GM04504 (cell line): ENCODE measurements at regions not wholly inside any gene's neighbourhood (a gene's known extent, or its start where the extent isn't known, plus 50 kb on each side); places are given as distances from the start of the nearest gene placed in this dataset.

Source experiments
- DNase-seq: peaks from one replicate; pipeline ENCODE4 v3.0.0-alpha.2; 2012; ENCODE audit warnings: low read depth

- no peak for DNase-seq
Measured at GRCh38 chr13:73449252-73449651, 390.4 kb downstream of the KLF5 start.

GRCh38 chr13:73440296-73440895 lies 381.6 kb downstream of the KLF5 start:
- DNase-seq: no peak

- DNase-seq: no peak
Measured at GRCh38 chr13:73433890-73434289, 375.1 kb downstream of the KLF5 start.

GRCh38 chr13:73433458-73433857 lies 374.7 kb downstream of the KLF5 start:
- DNase-seq: no peak

- no peak for DNase-seq
Measured at GRCh38 chr13:73429701-73430100, 370.9 kb downstream of the KLF5 start.

GRCh38 chr13:73428706-73429105 lies 369.9 kb downstream of the KLF5 start:
- DNase-seq: no peak

GRCh38 chr13:73428137-73428536 lies 369.3 kb downstream of the KLF5 start:
- no peak for DNase-seq

- DNase-seq: no peak
Measured at GRCh38 chr13:73422973-73423372, 364.2 kb downstream of the KLF5 start.

GRCh38 chr13:73421310-73421912 lies 362.6 kb downstream of the KLF5 start:
- DNase-seq: no peak

- no peak for DNase-seq
Measured at GRCh38 chr13:73419186-73419585, 360.4 kb downstream of the KLF5 start.

- no peak for DNase-seq
Measured at GRCh38 chr13:73417012-73417615, 358.3 kb downstream of the KLF5 start.

- DNase-seq: no peak
Measured at GRCh38 chr13:73416093-73416492, 357.3 kb downstream of the KLF5 start.

- no peak for DNase-seq
Measured at GRCh38 chr13:73413656-73414055, 354.9 kb downstream of the KLF5 start.

GRCh38 chr13:73412933-73413332 lies 354.1 kb downstream of the KLF5 start:
- DNase-seq: no peak

- no peak for DNase-seq
Measured at GRCh38 chr13:73411067-73411809, 352.4 kb downstream of the KLF5 start.

GRCh38 chr13:73406454-73406853 lies 347.6 kb downstream of the KLF5 start:
- DNase-seq: no peak

GRCh38 chr13:73404581-73404980 lies 345.8 kb downstream of the KLF5 start:
- no peak for DNase-seq

- DNase-seq: no peak
Measured at GRCh38 chr13:73403355-73404120, 344.7 kb downstream of the KLF5 start.

- no peak for DNase-seq
Measured at GRCh38 chr13:73401769-73402168, 343.0 kb downstream of the KLF5 start.

GRCh38 chr13:73399347-73400216 lies 340.8 kb downstream of the KLF5 start:
- DNase-seq: no peak
